Osteocyte (in vitro differentiated cells): ENCODE measurements at regions not wholly inside any gene's neighbourhood (a gene's known extent, or its start where the extent isn't known, plus 50 kb on each side); places are given as distances from the start of the nearest gene placed in this dataset.

Source experiments
- DNase-seq: peaks from one replicate; pipeline ENCODE4 v3.0.0; 2021; ENCODE audit warnings: mixed read lengths; ENCODE audit not compliant: unreplicated experiment; ENCODE audit errors: extremely low spot score
- H3K27ac Mint-ChIP-seq: one replicate; pipeline ENCODE4 v1.8.0; 2021; ENCODE audit warnings: mild to moderate bottlenecking, mixed read lengths; ENCODE audit not compliant: unreplicated experiment
- H3K27me3 Mint-ChIP-seq: one replicate; pipeline ENCODE4 v1.8.0; 2021; ENCODE audit warnings: mixed read lengths; ENCODE audit not compliant: unreplicated experiment
- H3K36me3 Mint-ChIP-seq: one replicate; pipeline ENCODE4 v1.8.0; 2021; ENCODE audit warnings: mixed read lengths; ENCODE audit not compliant: unreplicated experiment
- H3K4me1 Mint-ChIP-seq: one replicate; pipeline ENCODE4 v1.8.0; 2021; ENCODE audit warnings: mixed read lengths; ENCODE audit not compliant: unreplicated experiment
- H3K4me3 Mint-ChIP-seq: one replicate; pipeline ENCODE4 v1.8.0; 2021; ENCODE audit warnings: mild to moderate bottlenecking, moderate library complexity, mixed read lengths; ENCODE audit not compliant: unreplicated experiment
- H3K9me3 Mint-ChIP-seq: one replicate; pipeline ENCODE4 v1.8.0; 2021; ENCODE audit warnings: mixed read lengths; ENCODE audit not compliant: unreplicated experiment
- TF ChIP-seq, protein P1 (sequence below): fragments of 200-600 bp; sonication (generic); IDR thresholded peaks from 2 replicates; pipeline ENCODE4 v1.5.0; 2021; ENCODE audit warnings: antibody characterized with exemption, mild to moderate bottlenecking, moderate library complexity

DNA sequence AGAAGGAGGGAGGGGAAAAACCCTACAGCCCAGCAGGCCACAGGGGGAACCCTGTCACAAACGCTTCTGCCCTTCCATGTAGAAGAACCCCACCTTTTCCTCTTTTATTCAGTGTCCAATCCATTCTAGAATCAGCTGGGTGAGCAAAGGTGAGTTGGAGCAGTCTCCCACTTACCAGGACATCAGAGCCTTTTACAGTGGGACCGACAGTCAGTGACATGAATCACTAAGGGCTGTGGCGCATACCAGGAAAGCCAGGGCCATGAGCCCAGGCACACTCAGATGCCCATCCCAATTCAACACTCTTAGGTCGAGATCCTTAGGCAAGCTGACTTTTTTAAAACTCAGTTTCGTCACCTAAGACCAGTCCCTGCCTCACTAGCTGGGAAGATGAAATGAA, 146.1 kb downstream of the AQP9 start:
- Mint-ChIP-seq H3K27ac (no peak overlapping the region), H3K4me3 (no peak overlapping the region), H3K4me1 (no peaks in the 10 kb centered on the region), H3K27me3 (peaks cover 25% of the 10 kb centered on the region), H3K9me3 (no peaks in the 10 kb centered on the region), H3K36me3 (no peaks in the 10 kb centered on the region)
- no peak for DNase-seq
- TF ChIP-seq, protein P1, sequence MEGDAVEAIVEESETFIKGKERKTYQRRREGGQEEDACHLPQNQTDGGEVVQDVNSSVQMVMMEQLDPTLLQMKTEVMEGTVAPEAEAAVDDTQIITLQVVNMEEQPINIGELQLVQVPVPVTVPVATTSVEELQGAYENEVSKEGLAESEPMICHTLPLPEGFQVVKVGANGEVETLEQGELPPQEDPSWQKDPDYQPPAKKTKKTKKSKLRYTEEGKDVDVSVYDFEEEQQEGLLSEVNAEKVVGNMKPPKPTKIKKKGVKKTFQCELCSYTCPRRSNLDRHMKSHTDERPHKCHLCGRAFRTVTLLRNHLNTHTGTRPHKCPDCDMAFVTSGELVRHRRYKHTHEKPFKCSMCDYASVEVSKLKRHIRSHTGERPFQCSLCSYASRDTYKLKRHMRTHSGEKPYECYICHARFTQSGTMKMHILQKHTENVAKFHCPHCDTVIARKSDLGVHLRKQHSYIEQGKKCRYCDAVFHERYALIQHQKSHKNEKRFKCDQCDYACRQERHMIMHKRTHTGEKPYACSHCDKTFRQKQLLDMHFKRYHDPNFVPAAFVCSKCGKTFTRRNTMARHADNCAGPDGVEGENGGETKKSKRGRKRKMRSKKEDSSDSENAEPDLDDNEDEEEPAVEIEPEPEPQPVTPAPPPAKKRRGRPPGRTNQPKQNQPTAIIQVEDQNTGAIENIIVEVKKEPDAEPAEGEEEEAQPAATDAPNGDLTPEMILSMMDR, result no peak

DNA sequence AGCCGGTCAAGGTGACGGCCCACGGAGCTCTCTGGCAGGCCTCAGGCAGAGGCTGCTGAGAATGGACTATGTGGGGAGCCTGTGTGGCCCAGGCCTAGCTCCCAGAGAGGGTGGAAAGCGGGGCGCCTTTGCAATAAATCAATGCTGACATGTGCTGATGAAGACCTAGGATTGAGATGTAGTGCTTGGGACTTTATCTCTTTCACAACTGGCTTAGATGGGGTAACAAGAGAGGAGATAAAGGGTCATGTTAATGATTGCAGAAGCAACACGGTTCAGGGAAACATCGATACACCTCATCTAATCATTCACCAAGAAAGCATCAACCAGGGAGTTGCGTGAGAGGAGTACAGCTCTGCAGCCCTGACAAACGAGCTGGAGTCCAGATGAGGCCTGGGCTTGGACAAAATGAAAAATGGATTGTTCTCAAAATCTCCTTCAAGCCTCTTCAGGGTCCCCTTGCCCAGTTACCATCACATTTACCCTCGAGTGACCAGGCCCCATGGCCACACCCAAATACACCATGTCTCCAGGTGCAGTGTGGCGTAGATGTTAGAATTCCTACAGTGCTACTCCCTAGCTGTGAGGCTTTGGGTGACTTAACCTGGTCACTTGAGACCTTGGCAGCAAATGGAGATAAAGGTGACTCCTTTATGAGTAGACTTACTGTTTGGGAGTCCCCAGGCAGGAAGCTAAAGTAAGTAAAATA, 146.4 kb upstream of the LIPC start:
- Mint-ChIP-seq H3K27ac (no peak overlapping the region), H3K9me3 (no peaks in the 10 kb centered on the region), H3K27me3 (peaks cover 14% of the 10 kb centered on the region), H3K4me3 (no peak overlapping the region), H3K36me3 (no peaks in the 10 kb centered on the region), H3K4me1 (no peaks in the 10 kb centered on the region)
- no peak for DNase-seq
- TF ChIP-seq, protein P1, result no peak

DNA sequence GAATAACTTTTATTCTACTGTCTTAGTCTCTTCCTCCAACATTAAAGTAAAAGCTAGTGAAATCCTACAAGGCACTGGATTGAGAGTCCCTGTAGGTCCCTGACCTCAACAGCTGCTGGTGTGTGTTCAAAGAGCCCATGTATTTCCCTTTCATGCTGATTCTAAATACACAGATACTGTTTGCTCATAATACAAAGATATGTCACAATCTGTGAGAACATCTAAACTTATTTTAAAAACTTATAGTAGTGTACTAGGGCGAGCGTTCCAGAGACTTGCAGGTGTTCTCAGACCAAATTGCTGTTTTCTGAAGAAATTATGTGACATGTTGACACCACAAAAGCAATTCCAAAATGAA, 145.9 kb upstream of the LIPC start:
- no peaks in the 10 kb centered on the region for H3K9me3 Mint-ChIP-seq
- H3K4me1 Mint-ChIP-seq, result no peaks in the 10 kb centered on the region
- no peaks in the 10 kb centered on the region for H3K36me3 Mint-ChIP-seq
- TF ChIP-seq, protein P1, result no peak
- no peak for DNase-seq
- no peak overlapping the region for H3K27ac Mint-ChIP-seq
- H3K27me3 Mint-ChIP-seq, result peaks cover 10% of the 10 kb centered on the region
- H3K4me3 Mint-ChIP-seq, result no peak overlapping the region

DNA sequence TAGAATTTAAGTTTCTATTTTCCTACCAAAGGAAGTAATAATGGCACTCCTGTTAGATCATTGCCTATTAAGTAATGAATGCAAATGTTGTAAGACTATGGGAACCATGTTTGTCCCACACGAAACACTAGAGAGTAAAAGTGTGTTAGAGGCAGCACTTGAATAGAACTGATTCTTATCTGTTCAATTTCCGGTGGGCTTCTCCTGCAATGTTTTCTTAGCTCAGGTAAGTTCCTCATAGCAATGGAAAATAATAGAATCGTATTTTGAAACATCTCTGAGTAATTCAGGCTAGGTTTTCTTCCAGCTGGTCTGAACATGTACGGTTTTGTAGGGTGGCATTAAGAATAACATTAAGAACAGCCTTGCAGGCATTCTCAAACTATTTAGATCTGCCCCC, 145.3 kb upstream of the LIPC start:
- no peak overlapping the region for H3K4me3 Mint-ChIP-seq
- H3K27me3 Mint-ChIP-seq, result peaks cover 4% of the 10 kb centered on the region
- no peaks in the 10 kb centered on the region for H3K36me3 Mint-ChIP-seq
- no peaks in the 10 kb centered on the region for H3K4me1 Mint-ChIP-seq
- no peak for DNase-seq
- no peak overlapping the region for H3K27ac Mint-ChIP-seq
- no peaks in the 10 kb centered on the region for H3K9me3 Mint-ChIP-seq
- TF ChIP-seq, protein P1, result no peak

DNA sequence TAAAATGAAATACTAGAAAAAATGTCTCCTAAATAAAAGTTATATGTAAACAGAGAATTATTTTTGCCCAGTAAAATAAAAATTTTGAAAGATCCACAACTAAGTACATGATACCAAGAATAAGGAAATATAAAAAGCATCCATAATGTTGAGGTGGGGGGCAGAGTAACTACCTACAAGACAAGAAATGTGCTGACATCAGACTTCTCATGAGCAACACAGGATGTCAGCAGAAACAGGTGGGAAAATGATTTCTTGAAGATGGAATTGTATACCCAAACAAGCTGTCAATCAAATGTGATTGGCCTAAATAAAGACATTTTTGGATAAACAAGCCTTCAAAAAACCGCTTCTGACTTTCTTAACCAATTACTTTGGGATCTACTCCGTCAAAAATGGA, 143.9 kb upstream of the LIPC start:
- H3K4me1 Mint-ChIP-seq, result peaks cover 4% of the 10 kb centered on the region
- H3K9me3 Mint-ChIP-seq, result peaks cover 4% of the 10 kb centered on the region
- DNase-seq, result no peak
- H3K27ac Mint-ChIP-seq, result no peak overlapping the region
- H3K4me3 Mint-ChIP-seq, result no peak overlapping the region
- no peaks in the 10 kb centered on the region for H3K36me3 Mint-ChIP-seq
- H3K27me3 Mint-ChIP-seq, result no peaks in the 10 kb centered on the region
- TF ChIP-seq, protein P1, result no peak
